SK-N-SH treated with all-trans-retinoic acid at 6 μM for 48 hours (cell line): ENCODE measurements at regions not wholly inside any gene's neighbourhood (a gene's known extent, or its start where the extent isn't known, plus 50 kb on each side); places are given as distances from the start of the nearest gene placed in this dataset.

Source experiments
- ATAC-seq: fragments of 200-7000 bp; cut with Tn5 transposase; 3 replicates; pipeline ENCODE4 v1.9.1; 2020; ENCODE audit warnings: mild to moderate bottlenecking, moderate library complexity
- ARNTL ChIP-seq: fragments of 450-650 bp; formaldehyde crosslinking; IDR thresholded peaks from 2 replicates; pipeline ENCODE4 v1.5.0; 2020; ENCODE audit warnings: low read depth, mild to moderate bottlenecking, moderate library complexity, borderline replicate concordance
- BACH2 ChIP-seq: fragments of 250-450 bp; sonication (Bioruptor Pico); IDR thresholded peaks from 2 replicates; pipeline ENCODE4 v1.9.0; 2021; ENCODE audit warnings: mild to moderate bottlenecking, borderline replicate concordance
- CREB5 ChIP-seq: fragments of 250-450 bp; sonication (Bioruptor Pico); IDR thresholded peaks from 2 replicates; pipeline ENCODE4 v1.5.1; 2020; ENCODE audit warnings: low read depth, mild to moderate bottlenecking, moderate library complexity
- CSDC2 ChIP-seq: fragments of 250-450 bp; sonication (Bioruptor Pico); IDR thresholded peaks from 2 replicates; pipeline ENCODE4 v1.5.0; 2020; ENCODE audit warnings: mild to moderate bottlenecking, moderate library complexity
- ESRRG ChIP-seq: fragments of 250-450 bp; sonication (Bioruptor Pico); IDR thresholded peaks from 2 replicates; pipeline ENCODE4 v1.6.1; 2021; ENCODE audit warnings: mild to moderate bottlenecking
- GLIS3 ChIP-seq: fragments of 250-450 bp; sonication (Bioruptor Pico); IDR thresholded peaks from 2 replicates; pipeline ENCODE4 v1.5.0; 2020; ENCODE audit warnings: mild to moderate bottlenecking, moderate library complexity
- OSR1 ChIP-seq: fragments of 250-450 bp; sonication (Bioruptor Pico); IDR thresholded peaks from 2 replicates; pipeline ENCODE4 v1.8.0; 2022; ENCODE audit warnings: moderate library complexity, mild to moderate bottlenecking, inconsistent platforms
- PATZ1 ChIP-seq: fragments of 250-450 bp; sonication (Bioruptor Pico); IDR thresholded peaks from 2 replicates; pipeline ENCODE4 v1.8.0; 2020; ENCODE audit warnings: mild to moderate bottlenecking, moderate library complexity, borderline replicate concordance
- PPARA ChIP-seq: fragments of 250-450 bp; sonication (Bioruptor Pico); IDR thresholded peaks from 2 replicates; pipeline ENCODE4 v1.5.0; 2020; ENCODE audit warnings: mild to moderate bottlenecking, borderline replicate concordance
- RARB ChIP-seq: fragments of 250-450 bp; sonication (Bioruptor Pico); IDR thresholded peaks from 2 replicates; pipeline ENCODE4 v1.8.0; 2021; ENCODE audit warnings: mild to moderate bottlenecking, moderate library complexity
- SNAI2 ChIP-seq: fragments of 250-450 bp; sonication (Bioruptor Pico); IDR thresholded peaks from 2 replicates; pipeline ENCODE4 v1.5.0; 2020; ENCODE audit warnings: mild to moderate bottlenecking, moderate library complexity
- ZC3H10 ChIP-seq: fragments of 250-450 bp; sonication (Bioruptor Pico); IDR thresholded peaks from 2 replicates; pipeline ENCODE4 v1.5.1; 2021; ENCODE audit warnings: mild to moderate bottlenecking, moderate library complexity
- ZFP3 ChIP-seq: fragments of 250-450 bp; sonication (Bioruptor Pico); IDR thresholded peaks from 2 replicates; pipeline ENCODE4 v1.5.0; 2020; ENCODE audit warnings: mild to moderate bottlenecking, moderate library complexity
- ZFP30 ChIP-seq: fragments of 450-650 bp; formaldehyde crosslinking; IDR thresholded peaks from 2 replicates; pipeline ENCODE4 v1.5.0; 2022; ENCODE audit warnings: mild to moderate bottlenecking, moderate library complexity
- ZNF70 ChIP-seq: fragments of 450-650 bp; formaldehyde crosslinking; IDR thresholded peaks from 2 replicates; pipeline ENCODE4 v1.5.0; 2020; ENCODE audit warnings: mild to moderate bottlenecking, moderate library complexity
- ZNF8 ChIP-seq: fragments of 450-650 bp; formaldehyde crosslinking; IDR thresholded peaks from 2 replicates; pipeline ENCODE4 v1.5.0; 2020; ENCODE audit warnings: mild to moderate bottlenecking, moderate library complexity
- TF ChIP-seq, protein P1 (sequence below): fragments of 250-450 bp; sonication (Bioruptor Pico); IDR thresholded peaks from 2 replicates; pipeline ENCODE4 v1.5.1; 2021; ENCODE audit warnings: mild to moderate bottlenecking, moderate library complexity
- TF ChIP-seq, protein P2 (sequence below): fragments of 250-450 bp; sonication (Bioruptor Pico); IDR thresholded peaks from 2 replicates; pipeline ENCODE4 v1.8.0; 2021; ENCODE audit warnings: low read depth, mild to moderate bottlenecking, moderate library complexity, borderline replicate concordance
- TF ChIP-seq, protein P3 (sequence below): fragments of 250-450 bp; sonication (Bioruptor Pico); IDR thresholded peaks from 2 replicates; pipeline ENCODE4 v1.5.0; 2020; ENCODE audit warnings: mild to moderate bottlenecking, moderate library complexity

GRCh38 chr11:70879601-70880285, 372.6 kb downstream of the SHANK2 start:
- TF ChIP-seq BACH2 (CRISPR knock-in tag), result no peak
- no peak for TF ChIP-seq PPARA (CRISPR knock-in tag)
- no peak for TF ChIP-seq ZFP3 (CRISPR knock-in tag)
- TF ChIP-seq RARB (CRISPR knock-in tag), result no peak
- no peak for TF ChIP-seq ZFP30 (CRISPR knock-in tag)
- no peak for TF ChIP-seq GLIS3
- TF ChIP-seq CSDC2 (CRISPR knock-in tag), result no peak
- TF ChIP-seq, protein P1, sequence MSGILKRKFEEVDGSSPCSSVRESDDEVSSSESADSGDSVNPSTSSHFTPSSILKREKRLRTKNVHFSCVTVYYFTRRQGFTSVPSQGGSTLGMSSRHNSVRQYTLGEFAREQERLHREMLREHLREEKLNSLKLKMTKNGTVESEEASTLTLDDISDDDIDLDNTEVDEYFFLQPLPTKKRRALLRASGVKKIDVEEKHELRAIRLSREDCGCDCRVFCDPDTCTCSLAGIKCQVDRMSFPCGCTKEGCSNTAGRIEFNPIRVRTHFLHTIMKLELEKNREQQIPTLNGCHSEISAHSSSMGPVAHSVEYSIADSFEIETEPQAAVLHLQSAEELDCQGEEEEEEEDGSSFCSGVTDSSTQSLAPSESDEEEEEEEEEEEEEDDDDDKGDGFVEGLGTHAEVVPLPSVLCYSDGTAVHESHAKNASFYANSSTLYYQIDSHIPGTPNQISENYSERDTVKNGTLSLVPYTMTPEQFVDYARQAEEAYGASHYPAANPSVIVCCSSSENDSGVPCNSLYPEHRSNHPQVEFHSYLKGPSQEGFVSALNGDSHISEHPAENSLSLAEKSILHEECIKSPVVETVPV, result no peak
- TF ChIP-seq, protein P2, sequence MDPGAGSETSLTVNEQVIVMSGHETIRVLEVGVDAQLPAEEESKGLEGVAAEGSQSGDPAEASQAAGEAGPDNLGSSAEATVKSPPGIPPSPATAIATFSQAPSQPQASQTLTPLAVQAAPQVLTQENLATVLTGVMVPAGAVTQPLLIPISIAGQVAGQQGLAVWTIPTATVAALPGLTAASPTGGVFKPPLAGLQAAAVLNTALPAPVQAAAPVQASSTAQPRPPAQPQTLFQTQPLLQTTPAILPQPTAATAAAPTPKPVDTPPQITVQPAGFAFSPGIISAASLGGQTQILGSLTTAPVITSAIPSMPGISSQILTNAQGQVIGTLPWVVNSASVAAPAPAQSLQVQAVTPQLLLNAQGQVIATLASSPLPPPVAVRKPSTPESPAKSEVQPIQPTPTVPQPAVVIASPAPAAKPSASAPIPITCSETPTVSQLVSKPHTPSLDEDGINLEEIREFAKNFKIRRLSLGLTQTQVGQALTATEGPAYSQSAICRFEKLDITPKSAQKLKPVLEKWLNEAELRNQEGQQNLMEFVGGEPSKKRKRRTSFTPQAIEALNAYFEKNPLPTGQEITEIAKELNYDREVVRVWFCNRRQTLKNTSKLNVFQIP, result no peak
- TF ChIP-seq ZNF8 (CRISPR knock-in tag), result no peak
- no peak for TF ChIP-seq OSR1 (CRISPR knock-in tag)
- TF ChIP-seq ESRRG (CRISPR knock-in tag), result no peak
- TF ChIP-seq, protein P3, sequence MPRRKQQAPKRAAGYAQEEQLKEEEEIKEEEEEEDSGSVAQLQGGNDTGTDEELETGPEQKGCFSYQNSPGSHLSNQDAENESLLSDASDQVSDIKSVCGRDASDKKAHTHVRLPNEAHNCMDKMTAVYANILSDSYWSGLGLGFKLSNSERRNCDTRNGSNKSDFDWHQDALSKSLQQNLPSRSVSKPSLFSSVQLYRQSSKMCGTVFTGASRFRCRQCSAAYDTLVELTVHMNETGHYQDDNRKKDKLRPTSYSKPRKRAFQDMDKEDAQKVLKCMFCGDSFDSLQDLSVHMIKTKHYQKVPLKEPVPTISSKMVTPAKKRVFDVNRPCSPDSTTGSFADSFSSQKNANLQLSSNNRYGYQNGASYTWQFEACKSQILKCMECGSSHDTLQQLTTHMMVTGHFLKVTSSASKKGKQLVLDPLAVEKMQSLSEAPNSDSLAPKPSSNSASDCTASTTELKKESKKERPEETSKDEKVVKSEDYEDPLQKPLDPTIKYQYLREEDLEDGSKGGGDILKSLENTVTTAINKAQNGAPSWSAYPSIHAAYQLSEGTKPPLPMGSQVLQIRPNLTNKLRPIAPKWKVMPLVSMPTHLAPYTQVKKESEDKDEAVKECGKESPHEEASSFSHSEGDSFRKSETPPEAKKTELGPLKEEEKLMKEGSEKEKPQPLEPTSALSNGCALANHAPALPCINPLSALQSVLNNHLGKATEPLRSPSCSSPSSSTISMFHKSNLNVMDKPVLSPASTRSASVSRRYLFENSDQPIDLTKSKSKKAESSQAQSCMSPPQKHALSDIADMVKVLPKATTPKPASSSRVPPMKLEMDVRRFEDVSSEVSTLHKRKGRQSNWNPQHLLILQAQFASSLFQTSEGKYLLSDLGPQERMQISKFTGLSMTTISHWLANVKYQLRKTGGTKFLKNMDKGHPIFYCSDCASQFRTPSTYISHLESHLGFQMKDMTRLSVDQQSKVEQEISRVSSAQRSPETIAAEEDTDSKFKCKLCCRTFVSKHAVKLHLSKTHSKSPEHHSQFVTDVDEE (CRISPR knock-in tag), result no peak
- no peak for TF ChIP-seq ZNF70 (CRISPR knock-in tag)
- TF ChIP-seq, all 23 proteins: peak for 0
- no peak for ATAC-seq

DNA sequence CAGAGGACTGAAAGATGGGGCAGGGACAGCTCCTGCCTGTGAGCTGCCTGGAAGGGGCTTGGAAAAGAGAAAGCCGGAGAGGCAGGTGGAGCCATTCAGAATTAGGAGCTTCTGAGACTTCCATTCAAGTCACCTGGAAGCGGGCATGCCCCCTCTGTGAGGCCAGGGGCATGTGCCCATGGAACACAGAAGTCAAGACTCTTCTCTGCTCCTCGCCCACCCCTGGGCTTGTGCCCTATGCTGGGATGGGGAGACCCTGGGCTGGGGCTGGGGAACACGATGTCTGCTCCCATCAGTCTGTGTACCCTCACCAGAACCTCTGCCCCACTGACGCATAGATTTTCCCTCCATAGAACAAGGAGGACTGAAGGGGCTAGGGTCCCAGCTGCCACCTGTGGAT, 372.0 kb downstream of the SHANK2 start:
- TF ChIP-seq BACH2 (CRISPR knock-in tag), result no peak
- no peak for TF ChIP-seq GLIS3
- TF ChIP-seq, protein P2, result no peak
- no peak for TF ChIP-seq PATZ1
- ATAC-seq, result no peak

GRCh38 chr11:70881948-70882715, 370.2 kb downstream of the SHANK2 start:
- no peak for ATAC-seq
- TF ChIP-seq GLIS3, result no peak
- TF ChIP-seq RARB (CRISPR knock-in tag), result no peak
- TF ChIP-seq OSR1 (CRISPR knock-in tag), result no peak
- TF ChIP-seq, protein P2, result no peak
- TF ChIP-seq, protein P1, result no peak
- no peak for TF ChIP-seq PATZ1
- TF ChIP-seq CREB5 (CRISPR knock-in tag), result no peak
- TF ChIP-seq ZFP3 (CRISPR knock-in tag), result no peak
- no peak for TF ChIP-seq ZC3H10
- TF ChIP-seq SNAI2, result no peak
- no peak for TF ChIP-seq ARNTL
